ENCODE measurements at regions not wholly inside any gene's neighbourhood (a gene's known extent, or its start where the extent isn't known, plus 50 kb on each side); places are given as distances from the start of the nearest gene placed in this dataset.

DNA sequence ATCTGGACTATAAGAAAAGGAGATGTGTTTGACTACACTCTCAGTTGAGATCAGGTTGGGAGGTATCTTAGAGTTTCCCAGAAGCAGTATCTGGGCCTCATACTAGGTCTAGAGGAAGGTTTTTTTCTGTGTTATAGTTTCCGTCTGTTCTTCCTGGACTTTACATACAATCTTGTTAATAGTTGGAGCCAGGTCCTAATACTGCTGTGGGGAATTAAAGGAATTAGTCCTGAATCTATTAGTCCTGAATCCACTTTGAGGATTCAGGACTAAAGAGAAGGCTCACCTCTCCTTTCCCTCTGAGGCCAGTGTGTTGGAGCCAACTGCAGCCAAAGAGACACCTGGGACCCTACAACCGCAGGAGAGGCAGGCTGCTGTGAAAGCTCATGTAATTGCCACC, 445.7 kb upstream of the CLINT1 start:
- TF ChIP-seq, protein P1, sequence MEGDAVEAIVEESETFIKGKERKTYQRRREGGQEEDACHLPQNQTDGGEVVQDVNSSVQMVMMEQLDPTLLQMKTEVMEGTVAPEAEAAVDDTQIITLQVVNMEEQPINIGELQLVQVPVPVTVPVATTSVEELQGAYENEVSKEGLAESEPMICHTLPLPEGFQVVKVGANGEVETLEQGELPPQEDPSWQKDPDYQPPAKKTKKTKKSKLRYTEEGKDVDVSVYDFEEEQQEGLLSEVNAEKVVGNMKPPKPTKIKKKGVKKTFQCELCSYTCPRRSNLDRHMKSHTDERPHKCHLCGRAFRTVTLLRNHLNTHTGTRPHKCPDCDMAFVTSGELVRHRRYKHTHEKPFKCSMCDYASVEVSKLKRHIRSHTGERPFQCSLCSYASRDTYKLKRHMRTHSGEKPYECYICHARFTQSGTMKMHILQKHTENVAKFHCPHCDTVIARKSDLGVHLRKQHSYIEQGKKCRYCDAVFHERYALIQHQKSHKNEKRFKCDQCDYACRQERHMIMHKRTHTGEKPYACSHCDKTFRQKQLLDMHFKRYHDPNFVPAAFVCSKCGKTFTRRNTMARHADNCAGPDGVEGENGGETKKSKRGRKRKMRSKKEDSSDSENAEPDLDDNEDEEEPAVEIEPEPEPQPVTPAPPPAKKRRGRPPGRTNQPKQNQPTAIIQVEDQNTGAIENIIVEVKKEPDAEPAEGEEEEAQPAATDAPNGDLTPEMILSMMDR (IDR thresholded peaks at IDR 0.05; ENCODE audit: poor library complexity) = no peak
- no peak for TF ChIP-seq EZH2 (IDR thresholded peaks at IDR 0.05; ENCODE audit: borderline replicate concordance)
- no peak for TF ChIP-seq EZH2phosphoT487 (IDR thresholded peaks at IDR 0.05; ENCODE audit: low read depth, severe bottlenecking, unreplicated experiment)
